ENCODE measurements at regions not wholly inside any gene's neighbourhood (a gene's known extent, or its start where the extent isn't known, plus 50 kb on each side); places are given as distances from the start of the nearest gene placed in this dataset.

- Histone ChIP-seq H3K36me3 (no peaks in the 10 kb centered on the region), H3K9me3 (no peaks in the 10 kb centered on the region), H3K4me3 (no peak overlapping the region), H3K4me1 (no peaks in the 10 kb centered on the region), H3K27ac (no peak overlapping the region), H3K27me3 (no peaks in the 10 kb centered on the region)
- WGBS, 2 donors, result 70 to 89% methylated on average over 1 of the region's 1 CpG
- TF ChIP-seq POLR2A (IDR thresholded peaks at IDR 0.05) (no peak), CTCF (IDR thresholded peaks at IDR 0.05) (no peak), EP300 (IDR thresholded peaks at IDR 0.05) (no peak), POLR2AphosphoS5 (IDR thresholded peaks at IDR 0.05) (no peak)
- DNase-seq, result no peak
- intact Hi-C loops (cut with DNase I), result no loop called here
Measured at GRCh38 chr12:43072431-43072830, 479.6 kb downstream of the ADAMTS20 start.

- Histone ChIP-seq H3K9me3 (no peaks in the 10 kb centered on the region), H3K27ac (no peak overlapping the region), H3K4me1 (no peaks in the 10 kb centered on the region), H3K36me3 (no peaks in the 10 kb centered on the region), H3K27me3 (no peaks in the 10 kb centered on the region), H3K4me3 (no peak overlapping the region)
- WGBS, 2 donors, result 83 to 84% methylated on average over 5 of the region's 5 CpGs
- intact Hi-C loops (cut with DNase I), result no loop called here
- peak; percentile 65 for DNase-seq
- TF ChIP-seq POLR2A (IDR thresholded peaks at IDR 0.05) (no peak), CTCF (IDR thresholded peaks at IDR 0.05) (no peak), POLR2AphosphoS5 (IDR thresholded peaks at IDR 0.05) (no peak), EP300 (IDR thresholded peaks at IDR 0.05) (no peak)
Measured at GRCh38 chr12:43069768-43070221, 480.2 kb upstream of the PRICKLE1 start.

- no peaks in the 10 kb centered on the region for H3K27me3 ChIP-seq
- intact Hi-C loops (cut with DNase I), result no loop called here
- 67 to 82% methylated on average over 2 of the region's 2 CpGs for WGBS, 2 donors
- H3K4me1 ChIP-seq, result no peaks in the 10 kb centered on the region
- H3K36me3 ChIP-seq, result no peaks in the 10 kb centered on the region
- no peak for DNase-seq
- H3K27ac ChIP-seq, result no peak overlapping the region
- H3K9me3 ChIP-seq, result no peaks in the 10 kb centered on the region
- no peak overlapping the region for H3K4me3 ChIP-seq
- TF ChIP-seq POLR2A (IDR thresholded peaks at IDR 0.05) (no peak), EP300 (IDR thresholded peaks at IDR 0.05) (no peak), POLR2AphosphoS5 (IDR thresholded peaks at IDR 0.05) (no peak), CTCF (IDR thresholded peaks at IDR 0.05) (no peak)
Measured at GRCh38 chr12:43066471-43066870, 476.9 kb upstream of the PRICKLE1 start.

- Histone ChIP-seq H3K36me3 (no peaks in the 10 kb centered on the region), H3K4me1 (no peaks in the 10 kb centered on the region), H3K4me3 (no peak overlapping the region), H3K27ac (no peak overlapping the region), H3K27me3 (no peaks in the 10 kb centered on the region), H3K9me3 (no peaks in the 10 kb centered on the region)
- TF ChIP-seq CTCF (IDR thresholded peaks at IDR 0.05) (no peak), POLR2AphosphoS5 (IDR thresholded peaks at IDR 0.05) (no peak), POLR2A (IDR thresholded peaks at IDR 0.05) (no peak), EP300 (IDR thresholded peaks at IDR 0.05) (no peak)
- intact Hi-C loops (cut with DNase I), result no loop called here
- 79 to 85% methylated on average over 3 of the region's 3 CpGs for WGBS, 2 donors
- no peak for DNase-seq
Measured at GRCh38 chr12:43063650-43064049, 474.1 kb upstream of the PRICKLE1 start.

GRCh38 chr12:43062201-43062895 lies 472.8 kb upstream of the PRICKLE1 start:
- Histone ChIP-seq H3K36me3 (no peaks in the 10 kb centered on the region), H3K27me3 (no peaks in the 10 kb centered on the region), H3K4me1 (no peaks in the 10 kb centered on the region), H3K27ac (no peak overlapping the region), H3K9me3 (no peaks in the 10 kb centered on the region), H3K4me3 (no peak overlapping the region)
- TF ChIP-seq EP300 (IDR thresholded peaks at IDR 0.05) (no peak), POLR2A (IDR thresholded peaks at IDR 0.05) (no peak), POLR2AphosphoS5 (IDR thresholded peaks at IDR 0.05) (no peak), CTCF (IDR thresholded peaks at IDR 0.05) (no peak)
- WGBS, 2 donors, result 44 to 68% methylated on average over 1 of the region's 1 CpG
- no peak for DNase-seq
- intact Hi-C loops (cut with DNase I), result no loop called here
